ENCODE measurements at regions not wholly inside any gene's neighbourhood (a gene's known extent, or its start where the extent isn't known, plus 50 kb on each side); places are given as distances from the start of the nearest gene placed in this dataset.

- Histone ChIP-seq H3K4me1 (no peaks in the 10 kb centered on the region), H3K9me3 (peaks cover 3% of the 10 kb centered on the region), H3K27ac (no peak overlapping the region), H3K4me3 (no peak overlapping the region), H3K27me3 (no peaks in the 10 kb centered on the region), H3K36me3 (no peaks in the 10 kb centered on the region)
- intact Hi-C loops (cut with DNase I), result no loop called here
- DNase-seq (no peak), ATAC-seq (no peak)
- TF ChIP-seq CTCF (IDR thresholded peaks at IDR 0.05), result no peak
Measured at GRCh38 chr4:177901786-177902185, 459.5 kb upstream of the AGA start.

GRCh38 chr4:177902386-177902785, 460.1 kb upstream of the AGA start:
- no peak overlapping the region for H3K27ac ChIP-seq
- intact Hi-C loops (cut with DNase I), result no loop called here
- DNase-seq, result no peak
- no peaks in the 10 kb centered on the region for H3K4me1 ChIP-seq
- H3K36me3 ChIP-seq, result no peaks in the 10 kb centered on the region
- peaks cover 3% of the 10 kb centered on the region for H3K9me3 ChIP-seq
- no peak overlapping the region for H3K4me3 ChIP-seq
- H3K27me3 ChIP-seq, result no peaks in the 10 kb centered on the region
- TF ChIP-seq CTCF (IDR thresholded peaks at IDR 0.05), result no peak
- ATAC-seq, result no peak

GRCh38 chr4:177907736-177908424, 465.6 kb upstream of the AGA start:
- no peaks in the 10 kb centered on the region for H3K9me3 ChIP-seq
- no peak overlapping the region for H3K27ac ChIP-seq
- ATAC-seq (no peak), DNase-seq (no peak)
- H3K27me3 ChIP-seq, result no peaks in the 10 kb centered on the region
- no peaks in the 10 kb centered on the region for H3K4me1 ChIP-seq
- TF ChIP-seq CTCF (IDR thresholded peaks at IDR 0.05), result no peak
- no peaks in the 10 kb centered on the region for H3K36me3 ChIP-seq
- intact Hi-C loops (cut with DNase I), result no loop called here
- H3K4me3 ChIP-seq, result no peak overlapping the region

GRCh38 chr4:177921715-177922114, 479.5 kb upstream of the AGA start:
- DNase-seq (no peak), ATAC-seq (no peak)
- no peaks in the 10 kb centered on the region for H3K36me3 ChIP-seq
- no peaks in the 10 kb centered on the region for H3K27me3 ChIP-seq
- no peaks in the 10 kb centered on the region for H3K4me1 ChIP-seq
- peaks cover 5% of the 10 kb centered on the region for H3K9me3 ChIP-seq
- H3K27ac ChIP-seq, result no peak overlapping the region
- no peak overlapping the region for H3K4me3 ChIP-seq
- no peak for TF ChIP-seq CTCF (IDR thresholded peaks at IDR 0.05)
- intact Hi-C loops (cut with DNase I), result no loop called here

GRCh38 chr4:177923888-177924287, 481.7 kb upstream of the AGA start:
- no peak for ATAC-seq
- peaks cover 5% of the 10 kb centered on the region for H3K9me3 ChIP-seq
- intact Hi-C loops (cut with DNase I), result no loop called here

More at GRCh38 chr4:177923888-177924287, 481.7 kb upstream of the AGA start:
- no peak for DNase-seq
- H3K4me3 ChIP-seq, result no peak overlapping the region
- TF ChIP-seq CTCF (IDR thresholded peaks at IDR 0.05), result no peak
- H3K27me3 ChIP-seq, result no peaks in the 10 kb centered on the region
- H3K36me3 ChIP-seq, result no peaks in the 10 kb centered on the region
- H3K27ac ChIP-seq, result no peak overlapping the region
- no peaks in the 10 kb centered on the region for H3K4me1 ChIP-seq
